Central memory CD8-positive, alpha-beta T cell (primary cell): ENCODE measurements at regions not wholly inside any gene's neighbourhood (a gene's known extent, or its start where the extent isn't known, plus 50 kb on each side); places are given as distances from the start of the nearest gene placed in this dataset.

Experiments used
- ATAC-seq: fragments of 150-1000 bp; cut with Tn5 transposase; replicated peaks from 2 replicates; pipeline ENCODE4 v1.10.0; 2022; ENCODE audit warnings: mild to moderate bottlenecking, moderate FRiP score, moderate number of reproducible peaks; ENCODE audit not compliant: poor library complexity, severe bottlenecking; ENCODE audit errors: extremely low read depth
- DNase-seq, 2 donors: peaks; one replicate each; pipeline ENCODE4 v3.0.0; 2021; ENCODE audit warnings: low spot score in 2 of 2
- H3K27ac Mint-ChIP-seq: one replicate; pipeline ENCODE4 v1.8.0; 2022; ENCODE audit warnings: low read depth, mild to moderate bottlenecking, moderate library complexity, mixed read lengths
- H3K27me3 Mint-ChIP-seq: one replicate; pipeline ENCODE4 v1.8.0; 2022; ENCODE audit warnings: mixed read lengths
- H3K36me3 Mint-ChIP-seq: one replicate; pipeline ENCODE4 v1.8.0; 2022; ENCODE audit warnings: mild to moderate bottlenecking, moderate library complexity, mixed read lengths; ENCODE audit not compliant: insufficient read depth
- H3K4me1 Mint-ChIP-seq: one replicate; pipeline ENCODE4 v1.8.0; 2022; ENCODE audit warnings: mixed read lengths
- H3K4me3 Mint-ChIP-seq: one replicate; pipeline ENCODE4 v1.8.0; 2022; ENCODE audit warnings: mild to moderate bottlenecking, moderate library complexity, mixed read lengths
- H3K9me3 Mint-ChIP-seq: one replicate; pipeline ENCODE4 v1.8.0; 2022; ENCODE audit warnings: mixed read lengths

DNA sequence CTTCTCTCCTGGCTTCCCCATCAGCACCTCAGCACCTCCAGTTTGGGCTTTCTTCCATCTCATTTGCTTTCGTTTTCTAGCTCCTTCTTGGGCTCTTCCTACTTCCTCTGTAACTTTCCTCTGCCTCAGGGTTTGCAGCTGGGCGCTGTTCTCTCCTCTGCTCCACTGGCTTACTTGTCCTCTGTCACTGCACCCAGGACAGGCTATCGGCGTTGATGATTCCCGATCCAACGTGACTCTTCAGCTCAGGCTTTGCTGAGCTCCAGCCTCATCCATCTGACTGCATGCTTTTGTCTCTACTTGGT is 362.4 kb downstream of the CYRIA start:
- no peak overlapping the region for H3K4me3 Mint-ChIP-seq
- no peak overlapping the region for H3K27ac Mint-ChIP-seq
- ATAC-seq (no peak), DNase-seq (no peak)
- peaks cover 10% of the 10 kb centered on the region for H3K27me3 Mint-ChIP-seq
- peaks cover 19% of the 10 kb centered on the region for H3K9me3 Mint-ChIP-seq
- H3K4me1 Mint-ChIP-seq, result peaks cover 7% of the 10 kb centered on the region
- no peaks in the 10 kb centered on the region for H3K36me3 Mint-ChIP-seq

DNA sequence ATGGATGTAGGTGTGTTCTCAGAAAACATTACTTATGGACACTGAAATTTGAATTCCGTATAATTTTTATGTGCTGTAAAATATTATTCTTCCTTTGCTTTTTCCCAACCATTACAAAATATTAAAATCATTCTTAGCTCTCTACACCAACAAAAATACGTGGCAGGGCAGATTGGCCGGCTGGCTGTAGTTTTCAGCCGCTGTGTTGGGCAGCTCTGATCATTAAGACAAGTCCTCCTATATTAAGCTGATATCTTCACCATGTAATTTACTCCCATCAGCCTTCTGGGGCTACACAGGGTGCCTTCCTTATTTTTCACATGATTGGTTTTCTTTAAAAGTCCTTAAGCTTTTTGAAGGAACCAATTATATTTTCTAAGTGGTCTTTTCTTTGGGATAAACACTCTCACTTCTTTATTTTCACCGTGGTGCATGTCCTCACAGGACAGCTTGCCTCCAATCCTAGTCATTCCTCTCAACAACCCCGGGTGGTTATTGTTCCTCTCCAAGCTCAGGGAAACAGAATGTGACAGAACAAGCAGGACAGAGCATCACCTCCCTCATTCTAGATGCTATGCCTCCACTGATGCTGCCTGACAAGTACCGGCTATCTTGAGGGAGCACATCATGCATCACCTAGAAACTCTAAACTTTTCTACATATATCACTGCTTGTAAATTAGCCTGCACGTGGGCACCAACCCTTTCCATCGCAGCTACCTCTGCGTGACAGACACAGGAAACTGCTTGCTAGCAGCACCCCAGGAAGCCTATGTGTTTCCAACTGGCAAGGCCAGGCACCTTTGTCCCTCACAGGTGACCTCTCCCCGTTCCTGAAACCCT is 362.3 kb downstream of the MYCN start:
- ATAC-seq, result no peak

DNA sequence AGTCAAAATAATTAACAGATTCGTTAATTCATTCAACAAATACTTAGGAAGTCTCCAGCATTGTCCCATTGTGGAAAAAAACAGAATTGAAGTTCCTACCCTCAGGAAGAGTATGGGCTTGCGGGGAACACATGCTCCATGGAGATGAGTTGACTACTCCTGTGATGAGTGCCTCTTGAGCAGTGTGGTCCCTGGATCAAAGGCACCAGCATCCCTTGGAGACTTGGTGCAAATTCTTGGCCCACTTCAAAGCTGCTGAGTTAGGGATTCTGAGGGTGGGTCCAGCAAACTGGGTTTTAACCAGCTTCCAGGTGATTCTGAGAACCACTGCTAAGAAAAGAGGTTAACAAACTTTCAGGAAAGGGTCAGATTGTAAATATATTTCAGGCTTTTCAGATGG is 361.6 kb downstream of the MYCN start:
- peaks cover 7% of the 10 kb centered on the region for H3K4me1 Mint-ChIP-seq
- no peak for DNase-seq
- peaks cover 19% of the 10 kb centered on the region for H3K9me3 Mint-ChIP-seq
- H3K27ac Mint-ChIP-seq, result no peak overlapping the region
- no peak for ATAC-seq
- H3K27me3 Mint-ChIP-seq, result peaks cover 10% of the 10 kb centered on the region
- H3K36me3 Mint-ChIP-seq, result no peaks in the 10 kb centered on the region
- H3K4me3 Mint-ChIP-seq, result no peak overlapping the region

More for the DNA sequence above, 362.3 kb downstream of the MYCN start:
- Mint-ChIP-seq H3K36me3 (no peaks in the 10 kb centered on the region), H3K27ac (no peak overlapping the region), H3K27me3 (peaks cover 10% of the 10 kb centered on the region), H3K9me3 (peaks cover 19% of the 10 kb centered on the region), H3K4me1 (peaks cover 7% of the 10 kb centered on the region), H3K4me3 (no peak overlapping the region)
- no peak for DNase-seq

DNA sequence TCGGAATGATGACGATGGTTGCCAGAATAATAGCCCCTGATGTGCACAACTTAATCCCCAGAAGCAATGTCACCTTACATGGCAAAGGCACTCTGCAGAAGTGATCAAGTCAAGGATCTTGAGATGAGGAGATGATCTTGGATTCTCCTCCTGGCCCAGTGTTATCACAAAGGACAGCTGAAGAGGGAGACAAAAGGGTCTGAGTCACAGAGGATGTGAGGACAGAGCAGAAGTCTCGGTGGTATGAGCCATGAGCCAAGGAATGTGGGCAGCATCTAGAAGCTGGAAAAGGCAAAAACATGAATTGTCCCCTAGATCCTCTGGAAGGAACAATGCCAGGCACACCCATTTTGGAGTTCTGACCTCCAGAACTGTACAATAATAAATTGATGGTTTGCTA is 358.5 kb downstream of the MYCN start:
- Mint-ChIP-seq H3K4me3 (no peak overlapping the region), H3K27ac (no peak overlapping the region), H3K36me3 (no peaks in the 10 kb centered on the region), H3K9me3 (peaks cover 8% of the 10 kb centered on the region), H3K27me3 (peaks cover 10% of the 10 kb centered on the region), H3K4me1 (peaks cover 7% of the 10 kb centered on the region)
- no peak for ATAC-seq
- no peak for DNase-seq

DNA sequence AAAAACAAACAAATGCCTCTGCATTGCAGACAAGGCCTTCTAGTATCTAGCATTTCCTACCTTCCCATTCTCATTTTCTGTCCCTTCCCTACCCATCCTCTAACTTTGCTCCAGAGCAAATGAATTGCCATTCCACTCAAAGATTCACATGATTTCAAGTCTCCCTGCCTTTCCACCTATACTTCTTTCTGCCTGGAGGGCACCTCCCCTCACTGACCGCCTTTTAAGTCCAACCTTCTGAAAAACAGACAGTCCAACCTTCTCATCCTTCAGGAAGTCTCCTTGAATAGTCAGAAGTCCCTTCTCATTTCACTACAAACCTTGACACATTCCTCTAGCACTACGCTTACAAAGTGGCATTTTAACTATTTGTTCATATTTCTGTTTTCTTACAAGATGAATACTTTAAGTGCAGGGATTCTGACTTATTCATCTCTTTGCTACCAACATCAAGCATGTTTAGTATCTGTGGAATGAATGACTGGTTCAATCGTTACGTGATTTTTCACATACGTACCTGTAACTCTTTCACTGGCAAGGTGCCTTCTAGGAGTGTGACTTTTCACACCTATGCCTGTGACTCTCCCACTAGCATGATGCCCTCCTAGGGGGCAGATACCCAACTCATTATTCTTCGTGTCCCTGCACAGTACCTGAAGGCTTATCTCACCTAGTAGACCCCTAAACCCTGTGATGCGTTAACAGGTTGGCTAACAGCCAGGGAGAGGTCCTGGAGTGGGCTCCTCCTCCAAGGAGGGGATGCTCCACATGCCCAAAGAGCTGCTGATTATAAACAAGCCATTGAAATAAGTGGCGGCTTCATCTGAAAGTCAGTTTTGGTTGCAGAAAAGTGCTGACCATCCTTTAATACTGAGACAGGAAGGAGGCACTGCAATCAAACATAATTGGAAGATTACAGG is 356.2 kb downstream of the MYCN start:
- Mint-ChIP-seq H3K4me3 (no peak overlapping the region), H3K36me3 (no peaks in the 10 kb centered on the region), H3K4me1 (no peaks in the 10 kb centered on the region), H3K27ac (no peak overlapping the region), H3K9me3 (no peaks in the 10 kb centered on the region), H3K27me3 (no peaks in the 10 kb centered on the region)
- ATAC-seq, result no peak
- DNase-seq, result no peak

DNA sequence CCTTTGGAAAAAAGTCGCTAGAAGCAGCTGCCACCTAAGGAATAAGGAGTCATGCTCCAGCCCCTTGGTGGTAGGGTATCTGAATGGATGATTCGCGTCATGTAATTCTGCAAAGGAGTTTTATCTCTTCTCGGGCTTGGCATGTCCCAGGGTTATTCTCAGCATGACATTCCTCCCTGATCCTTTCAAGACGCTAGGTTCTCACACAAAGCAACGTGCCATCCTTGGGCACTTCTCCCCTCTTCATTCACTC is 355.6 kb downstream of the MYCN start:
- no peaks in the 10 kb centered on the region for H3K9me3 Mint-ChIP-seq
- H3K27me3 Mint-ChIP-seq, result no peaks in the 10 kb centered on the region
- H3K4me1 Mint-ChIP-seq, result no peaks in the 10 kb centered on the region
- H3K4me3 Mint-ChIP-seq, result no peak overlapping the region
- H3K27ac Mint-ChIP-seq, result no peak overlapping the region
- H3K36me3 Mint-ChIP-seq, result no peaks in the 10 kb centered on the region
- DNase-seq (no peak), ATAC-seq (no peak)

DNA sequence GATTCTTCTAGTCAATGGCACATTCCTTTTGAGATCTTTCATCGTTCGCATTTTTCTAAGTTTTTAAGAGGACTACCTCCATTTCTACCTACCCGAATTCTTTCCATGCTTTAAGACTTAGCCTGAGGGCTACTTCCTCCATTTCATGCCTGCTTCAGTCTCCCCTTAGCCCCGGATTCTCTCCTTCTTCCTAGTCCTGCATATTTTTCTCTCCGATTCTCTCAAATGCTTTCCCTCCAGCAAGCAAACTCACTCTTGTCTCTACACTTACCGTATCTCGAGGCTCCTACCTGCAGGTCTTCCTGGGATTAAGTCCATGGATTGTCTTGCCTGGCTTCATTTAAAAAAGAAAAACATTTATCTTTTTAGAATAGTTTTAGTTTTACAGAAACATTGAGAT is 354.4 kb downstream of the MYCN start:
- no peaks in the 10 kb centered on the region for H3K27me3 Mint-ChIP-seq
- ATAC-seq, result no peak
- H3K9me3 Mint-ChIP-seq, result no peaks in the 10 kb centered on the region
- no peak overlapping the region for H3K4me3 Mint-ChIP-seq
- no peaks in the 10 kb centered on the region for H3K36me3 Mint-ChIP-seq
- no peak for DNase-seq
- no peaks in the 10 kb centered on the region for H3K4me1 Mint-ChIP-seq
- no peak overlapping the region for H3K27ac Mint-ChIP-seq

DNA sequence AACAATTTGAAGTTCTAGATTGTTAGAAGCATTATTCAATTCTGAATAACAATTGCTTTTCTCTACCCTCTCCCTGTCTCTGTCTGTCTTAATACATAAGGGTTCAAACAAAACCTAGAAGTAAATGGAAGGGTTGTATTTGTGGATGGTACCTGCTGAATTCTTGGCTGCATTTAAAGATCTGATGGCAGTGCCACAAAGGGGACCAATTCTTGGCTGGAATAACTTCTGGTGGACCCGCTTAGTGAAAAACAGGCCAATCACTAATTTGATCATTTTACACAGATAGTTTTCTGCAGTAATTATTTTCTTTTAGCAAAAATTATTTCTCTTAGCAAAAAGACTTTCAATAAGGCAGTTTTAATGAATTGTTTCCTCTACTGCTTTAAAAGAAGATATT is 353.5 kb downstream of the MYCN start:
- H3K4me1 Mint-ChIP-seq, result no peaks in the 10 kb centered on the region
- no peak for ATAC-seq
- no peak for DNase-seq
- no peaks in the 10 kb centered on the region for H3K27me3 Mint-ChIP-seq
- no peaks in the 10 kb centered on the region for H3K9me3 Mint-ChIP-seq
- no peak overlapping the region for H3K4me3 Mint-ChIP-seq
- no peak overlapping the region for H3K27ac Mint-ChIP-seq
- H3K36me3 Mint-ChIP-seq, result no peaks in the 10 kb centered on the region

DNA sequence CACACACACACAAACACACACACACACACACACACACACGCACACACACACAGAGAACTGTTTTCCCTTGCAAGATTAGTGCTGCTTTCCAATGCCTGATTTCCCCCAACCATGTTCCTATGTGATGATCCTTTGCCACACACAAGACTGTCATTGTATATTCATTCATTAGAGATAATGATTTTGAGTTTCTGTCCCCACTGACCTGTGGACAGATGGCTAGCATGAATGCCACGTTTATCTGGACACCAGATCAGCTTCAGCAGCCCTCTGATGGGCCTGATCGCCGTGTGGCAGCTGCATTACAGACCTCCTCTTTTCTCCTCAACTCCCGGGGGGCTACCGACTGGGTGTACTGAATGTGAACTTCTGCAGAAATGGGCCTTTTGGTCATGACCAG is 353.0 kb downstream of the MYCN start:
- no peaks in the 10 kb centered on the region for H3K27me3 Mint-ChIP-seq
- DNase-seq, result no peak

DNA sequence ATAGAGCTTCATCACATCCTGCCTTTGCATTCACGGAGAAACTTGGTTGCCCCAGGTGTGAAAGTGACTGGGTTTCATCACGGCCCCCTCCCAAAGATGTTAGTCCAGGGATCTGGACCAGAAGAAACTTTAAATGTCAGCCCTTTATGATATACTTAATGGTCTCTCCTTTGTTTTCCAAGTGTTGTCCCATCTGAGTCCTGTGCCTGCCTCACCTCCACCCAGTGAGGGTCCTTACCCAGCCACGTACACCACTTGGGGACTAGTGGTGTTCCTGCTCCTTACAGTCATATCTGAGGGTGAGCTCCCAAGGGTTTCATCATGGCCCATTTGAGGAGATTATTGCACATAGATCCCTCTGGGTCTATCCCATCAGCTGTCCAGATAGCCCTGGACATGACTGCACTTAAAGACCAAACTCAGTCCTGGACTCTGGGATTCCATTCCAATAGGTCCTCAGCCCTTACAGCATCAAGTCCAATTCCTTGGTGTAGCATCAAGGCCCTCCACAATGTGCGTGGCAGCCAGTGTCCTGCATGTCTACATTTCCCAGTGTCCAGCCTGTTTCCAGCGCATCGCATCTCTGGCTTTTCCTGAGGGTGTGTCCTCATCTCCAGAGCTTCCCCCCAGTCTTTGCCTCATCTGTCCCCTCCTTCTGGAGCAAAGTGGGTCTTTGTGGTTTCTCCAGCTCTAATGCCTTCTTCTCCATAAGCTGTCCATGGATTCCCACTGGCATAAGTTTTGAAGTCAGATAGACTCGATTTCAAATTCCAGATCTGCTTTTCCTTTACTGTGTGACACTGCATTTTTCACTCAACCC is 351.6 kb downstream of the MYCN start:
- Mint-ChIP-seq H3K27ac (no peak overlapping the region), H3K4me1 (no peaks in the 10 kb centered on the region), H3K36me3 (no peaks in the 10 kb centered on the region), H3K9me3 (no peaks in the 10 kb centered on the region), H3K27me3 (no peaks in the 10 kb centered on the region), H3K4me3 (no peak overlapping the region)
- DNase-seq, result no peak
- no peak for ATAC-seq

More for the DNA sequence above, 353.0 kb downstream of the MYCN start:
- no peaks in the 10 kb centered on the region for H3K36me3 Mint-ChIP-seq
- H3K4me1 Mint-ChIP-seq, result no peaks in the 10 kb centered on the region
- no peak for ATAC-seq
- H3K27ac Mint-ChIP-seq, result no peak overlapping the region
- no peak overlapping the region for H3K4me3 Mint-ChIP-seq
- no peaks in the 10 kb centered on the region for H3K9me3 Mint-ChIP-seq

DNA sequence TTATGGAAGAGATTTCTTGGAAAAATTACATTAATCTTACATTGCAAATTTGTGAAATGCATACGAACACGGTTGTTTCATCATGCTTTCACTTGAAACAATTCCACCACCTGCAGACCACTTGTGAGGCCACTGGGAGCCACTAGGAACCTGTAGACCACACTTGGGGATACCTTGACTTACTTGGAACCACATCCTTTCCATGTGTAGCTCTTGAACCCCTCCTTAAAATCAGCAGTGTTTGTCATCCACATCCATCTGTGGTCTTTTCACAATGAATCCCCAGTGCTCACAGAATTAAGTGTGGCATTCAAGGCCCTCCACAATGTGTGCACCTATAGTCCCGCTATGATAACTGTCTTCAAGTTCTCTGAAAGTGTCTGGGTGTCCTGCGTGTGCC is 350.9 kb downstream of the MYCN start:
- Mint-ChIP-seq H3K4me1 (no peaks in the 10 kb centered on the region), H3K4me3 (no peak overlapping the region), H3K27me3 (no peaks in the 10 kb centered on the region), H3K9me3 (no peaks in the 10 kb centered on the region), H3K36me3 (no peaks in the 10 kb centered on the region), H3K27ac (no peak overlapping the region)
- ATAC-seq (no peak), DNase-seq (no peak)

DNA sequence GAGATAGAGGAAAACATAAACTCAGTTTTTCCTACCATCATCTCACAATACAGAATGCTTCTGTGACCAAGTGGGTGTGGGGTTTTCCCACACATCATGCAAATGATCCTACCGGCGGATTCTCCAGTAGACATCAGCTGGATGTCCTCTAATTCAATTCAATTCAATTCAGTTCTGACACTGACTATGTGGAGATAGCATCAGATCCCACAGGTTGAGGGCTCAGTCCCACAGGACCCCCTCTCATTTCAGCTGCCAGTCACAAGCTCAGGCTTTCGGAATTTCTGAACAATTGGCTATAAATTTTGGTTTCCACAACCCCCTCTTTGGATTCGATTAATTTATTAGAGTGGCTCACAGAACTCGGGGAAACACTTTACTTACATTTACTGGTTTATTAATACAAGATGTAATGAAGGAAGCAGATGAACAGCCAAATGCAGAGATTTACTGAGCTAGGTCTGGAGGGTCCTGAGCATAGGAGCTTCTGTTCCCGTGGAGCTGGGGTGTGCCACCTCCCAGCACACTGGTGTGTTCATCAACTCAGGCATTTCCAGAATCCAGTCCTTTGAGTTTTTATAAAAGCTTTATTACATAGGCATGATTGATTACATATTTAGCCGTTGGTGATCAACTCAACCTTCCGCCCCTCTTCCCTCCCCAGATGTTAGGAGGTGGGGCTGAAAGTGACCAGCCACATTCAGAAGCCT is 350.1 kb downstream of the MYCN start:
- Mint-ChIP-seq H3K4me3 (no peak overlapping the region), H3K36me3 (no peaks in the 10 kb centered on the region), H3K27me3 (no peaks in the 10 kb centered on the region), H3K9me3 (no peaks in the 10 kb centered on the region), H3K27ac (no peak overlapping the region), H3K4me1 (no peaks in the 10 kb centered on the region)
- ATAC-seq (no peak), DNase-seq (no peak)
